PC-9 (cell line): ENCODE measurements at regions not wholly inside any gene's neighbourhood (a gene's known extent, or its start where the extent isn't known, plus 50 kb on each side); places are given as distances from the start of the nearest gene placed in this dataset.

ENCODE experiments used
- BruUV-seq: library from RNA; stranded (reverse); fragments of 400-500 nt; replicated peaks from 2 replicates; lab custom pipeline; 2021; lab: Mats Ljungman, UMichigan
- CTCF ChIA-PET: fragments of 300-600 bp; sonication (Branson Sonifier 250); formaldehyde crosslinking; loops from one replicate; lab custom pipeline; 2022; ENCODE audit warnings: antibody characterized with exemption; lab: Charles Lee
- POLR2A ChIA-PET: fragments of 300-600 bp; sonication (Branson Sonifier 250); formaldehyde crosslinking; loops from one replicate; lab custom pipeline; 2022; ENCODE audit warnings: antibody characterized with exemption; ENCODE audit not compliant: unreplicated experiment; lab: Charles Lee
- DNase-seq, 2 experiments: peaks; one replicate each; pipeline versions ENCODE4 v3.0.0 to v3.0.0-alpha.2; 2015 to 2022; ENCODE audit warnings: mixed read lengths in 1 of 2
- H2AFZ ChIP-seq: fragments of 200-600 bp; sonication (generic); 2 replicates; pipeline ENCODE4 v1.8.1; 2017; ENCODE audit warnings: antibody characterized with exemption
- H3F3A ChIP-seq: fragments of 200-600 bp; sonication (generic); 2 replicates; pipeline ENCODE4 v1.8.1; 2017; ENCODE audit warnings: antibody characterized with exemption, mild to moderate bottlenecking, low read depth; ENCODE audit not compliant: insufficient read depth
- H3K27ac ChIP-seq: fragments of 200-600 bp; sonication (generic); 2 replicates; pipeline ENCODE4 v1.6.1; 2016; ENCODE audit warnings: mixed run types
- H3K27me3 ChIP-seq: fragments of 200-600 bp; sonication (generic); 2 replicates; pipeline ENCODE4 v1.6.1; 2016; ENCODE audit warnings: low read depth, mixed run types; ENCODE audit not compliant: insufficient read depth
- H3K36me3 ChIP-seq: fragments of 200-600 bp; sonication (generic); 2 replicates; pipeline ENCODE4 v1.6.1; 2016; ENCODE audit warnings: low read depth, mixed run types
- H3K4me1 ChIP-seq: fragments of 200-600 bp; sonication (generic); replicated peaks from 2 replicates; pipeline ENCODE4 v1.6.1; 2016; ENCODE audit warnings: mixed run types; ENCODE audit not compliant: insufficient read depth
- H3K4me2 ChIP-seq: fragments of 200-600 bp; sonication (generic); 2 replicates; pipeline ENCODE4 v1.6.1; 2017; ENCODE audit warnings: mixed run types
- H3K4me3 ChIP-seq: fragments of 200-600 bp; sonication (generic); 2 replicates; pipeline ENCODE4 v1.6.1; 2016; ENCODE audit warnings: mixed run types
- H3K79me2 ChIP-seq: fragments of 200-600 bp; sonication (generic); 2 replicates; pipeline ENCODE4 v1.6.1; 2017; ENCODE audit warnings: low read depth, mixed run types
- H3K9me2 ChIP-seq: fragments of 200-600 bp; sonication (generic); 2 replicates; pipeline ENCODE4 v1.8.1; 2017; ENCODE audit warnings: mild to moderate bottlenecking; ENCODE audit not compliant: insufficient read depth
- H3K9me3 ChIP-seq: fragments of 200-600 bp; sonication (generic); 2 replicates; pipeline ENCODE4 v1.8.1; 2016; ENCODE audit warnings: low read depth; ENCODE audit not compliant: insufficient read depth
- H4K20me1 ChIP-seq: fragments of 200-600 bp; sonication (generic); 2 replicates; pipeline ENCODE4 v1.8.1; 2017; ENCODE audit not compliant: insufficient read depth
- CTCF ChIP-seq: fragments of 200-600 bp; sonication (generic); conservative IDR thresholded peaks from 2 replicates; pipeline ENCODE4 v1.6.1; 2017; ENCODE audit warnings: mixed run types, antibody characterized with exemption, mild to moderate bottlenecking, moderate library complexity
- EZH2 ChIP-seq: fragments of 200-600 bp; sonication (generic); IDR thresholded peaks from 2 replicates; pipeline ENCODE4 v1.8.0; 2017; ENCODE audit warnings: antibody characterized with exemption, low read depth
- intact Hi-C: fragments of 100-400 bp; cut with micrococcal nuclease; formaldehyde crosslinking; loops from one replicate; pipeline ENCODE4 v1.10.0; 2022; ENCODE audit not compliant: unreplicated experiment

DNA sequence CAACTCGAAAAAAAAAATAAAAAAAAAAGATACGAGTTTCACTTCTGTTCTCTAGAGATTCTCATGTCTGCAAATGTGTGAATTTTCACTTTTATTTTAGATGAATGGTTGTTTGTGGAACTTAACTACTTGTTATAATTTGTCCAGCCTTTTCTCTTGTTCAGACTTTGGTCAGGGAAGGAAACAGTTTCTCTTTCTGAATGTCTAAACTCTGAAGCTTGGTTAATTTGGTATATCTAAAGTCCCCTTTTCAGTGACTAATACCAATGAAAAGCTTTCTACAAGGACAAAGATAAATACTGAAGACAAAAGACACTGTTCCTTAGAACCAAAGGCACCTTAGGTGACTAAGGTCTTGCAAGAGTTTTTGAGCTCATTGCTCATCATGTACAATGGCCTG, 144.4 kb upstream of the PIEZO2 start:
- no peaks in the 10 kb centered on the region for H3K9me3 ChIP-seq
- POLR2A ChIA-PET = no interaction called here
- no peaks in the 10 kb centered on the region for H3K79me2 ChIP-seq
- no peak overlapping the region for H3K4me2 ChIP-seq
- no peaks in the 10 kb centered on the region for H3K9me2 ChIP-seq
- BruUV-seq = no TSS peak
- no peaks in the 10 kb centered on the region for H4K20me1 ChIP-seq
- no peak overlapping the region for H3K4me3 ChIP-seq
- CTCF ChIA-PET = no interaction called here
- H3K36me3 ChIP-seq = no peaks in the 10 kb centered on the region
- H3K4me1 ChIP-seq = no peaks in the 10 kb centered on the region
- peaks cover 36% of the 10 kb centered on the region for H3K27me3 ChIP-seq
- H2AFZ ChIP-seq = no peak overlapping the region
- intact Hi-C loops = no loop called here
- TF ChIP-seq CTCF (no peak), EZH2 (no peak)
- no peaks in the 10 kb centered on the region for H3F3A ChIP-seq
- no peak overlapping the region for H3K27ac ChIP-seq
- DNase-seq = no peak

DNA sequence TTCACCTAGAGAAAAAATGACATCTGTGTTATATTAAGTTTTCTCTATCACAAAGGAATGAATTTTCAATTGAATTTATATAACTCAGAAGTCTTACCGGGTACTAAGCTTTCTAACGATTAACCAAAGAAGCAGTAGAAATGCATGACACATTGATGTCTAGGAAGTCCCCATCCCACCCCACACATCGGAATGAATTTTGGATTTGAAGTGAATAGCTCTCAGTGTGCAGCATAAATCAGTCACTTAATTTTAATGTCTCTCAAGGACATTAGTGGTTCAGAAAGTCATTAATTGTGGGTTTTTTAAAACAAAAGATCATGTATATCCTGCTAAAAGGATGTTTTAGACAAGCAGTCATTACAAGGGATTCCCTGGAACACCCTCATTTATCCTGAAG, 141.4 kb upstream of the PIEZO2 start:
- ChIA-PET CTCF (no interaction called here), POLR2A (no interaction called here)
- Histone ChIP-seq H3F3A (no peaks in the 10 kb centered on the region), H3K4me1 (no peaks in the 10 kb centered on the region), H3K27ac (no peak overlapping the region), H3K27me3 (peaks cover 40% of the 10 kb centered on the region), H3K4me2 (no peak overlapping the region), H3K9me2 (no peaks in the 10 kb centered on the region), H3K4me3 (no peak overlapping the region), H3K36me3 (no peaks in the 10 kb centered on the region), H3K9me3 (no peaks in the 10 kb centered on the region), H3K79me2 (no peaks in the 10 kb centered on the region), H2AFZ (no peak overlapping the region), H4K20me1 (no peaks in the 10 kb centered on the region)
- no peak for TF ChIP-seq CTCF
- TF ChIP-seq EZH2 = no peak
- BruUV-seq = no TSS peak
- no peak for DNase-seq
- intact Hi-C loops = no loop called here

GRCh38 chr18:11289248-11289647, 139.9 kb upstream of the PIEZO2 start:
- no TSS peak for BruUV-seq
- H3K9me2 ChIP-seq = no peaks in the 10 kb centered on the region
- H4K20me1 ChIP-seq = no peaks in the 10 kb centered on the region
- H3K27me3 ChIP-seq = peaks cover 40% of the 10 kb centered on the region
- H3K27ac ChIP-seq = no peak overlapping the region
- H3K36me3 ChIP-seq = no peaks in the 10 kb centered on the region
- no peaks in the 10 kb centered on the region for H3K4me1 ChIP-seq
- no peak overlapping the region for H3K4me3 ChIP-seq
- no peak overlapping the region for H2AFZ ChIP-seq
- no peak for TF ChIP-seq CTCF
- TF ChIP-seq EZH2 = no peak
- H3F3A ChIP-seq = no peaks in the 10 kb centered on the region
- no peaks in the 10 kb centered on the region for H3K79me2 ChIP-seq
- no peak overlapping the region for H3K4me2 ChIP-seq
- DNase-seq = no peak
- intact Hi-C loops = no loop called here
- CTCF ChIA-PET = no interaction called here
- POLR2A ChIA-PET = no interaction called here
- no peaks in the 10 kb centered on the region for H3K9me3 ChIP-seq
